ENCODE measurements at regions not wholly inside any gene's neighbourhood (a gene's known extent, or its start where the extent isn't known, plus 50 kb on each side); places are given as distances from the start of the nearest gene placed in this dataset.

- Histone ChIP-seq H3K9me3 (ENCODE audit: control insufficient read depth, low read length) (no peaks in the 10 kb centered on the region), H3K4me1 (ENCODE audit: control insufficient read depth, insufficient read depth, low read length) (no peaks in the 10 kb centered on the region), H3K27ac (ENCODE audit: low read depth, low read length) (no peak overlapping the region), H3K4me3 (ENCODE audit: low read length) (no peak overlapping the region), H3K36me3 (ENCODE audit: control insufficient read depth, insufficient read depth, low read length) (no peaks in the 10 kb centered on the region), H3K9ac (ENCODE audit: extremely low read depth, low read length, poor library complexity, severe bottlenecking) (no peak overlapping the region), H3K27me3 (ENCODE audit: control insufficient read depth, insufficient read depth, low read length, poor library complexity, severe bottlenecking) (no peaks in the 10 kb centered on the region)
- WGBS, 2 experiments (ENCODE audit: insufficient coverage in 1 of 2, insufficient read length in 1 of 2) = 94 to 100% methylated on average over 1 to 4 of the region's 5 CpGs
- no peaks in the 10 kb centered on the region for H3K9me3 Mint-ChIP-seq
- H3K27me3 Mint-ChIP-seq (ENCODE audit: insufficient read depth) = peaks cover 3% of the 10 kb centered on the region
- no peak overlapping the region for H3K4me3 Mint-ChIP-seq
- TF ChIP-seq, protein P1, sequence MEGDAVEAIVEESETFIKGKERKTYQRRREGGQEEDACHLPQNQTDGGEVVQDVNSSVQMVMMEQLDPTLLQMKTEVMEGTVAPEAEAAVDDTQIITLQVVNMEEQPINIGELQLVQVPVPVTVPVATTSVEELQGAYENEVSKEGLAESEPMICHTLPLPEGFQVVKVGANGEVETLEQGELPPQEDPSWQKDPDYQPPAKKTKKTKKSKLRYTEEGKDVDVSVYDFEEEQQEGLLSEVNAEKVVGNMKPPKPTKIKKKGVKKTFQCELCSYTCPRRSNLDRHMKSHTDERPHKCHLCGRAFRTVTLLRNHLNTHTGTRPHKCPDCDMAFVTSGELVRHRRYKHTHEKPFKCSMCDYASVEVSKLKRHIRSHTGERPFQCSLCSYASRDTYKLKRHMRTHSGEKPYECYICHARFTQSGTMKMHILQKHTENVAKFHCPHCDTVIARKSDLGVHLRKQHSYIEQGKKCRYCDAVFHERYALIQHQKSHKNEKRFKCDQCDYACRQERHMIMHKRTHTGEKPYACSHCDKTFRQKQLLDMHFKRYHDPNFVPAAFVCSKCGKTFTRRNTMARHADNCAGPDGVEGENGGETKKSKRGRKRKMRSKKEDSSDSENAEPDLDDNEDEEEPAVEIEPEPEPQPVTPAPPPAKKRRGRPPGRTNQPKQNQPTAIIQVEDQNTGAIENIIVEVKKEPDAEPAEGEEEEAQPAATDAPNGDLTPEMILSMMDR (conservative IDR thresholded peaks at IDR 0.05) = no peak
- peaks cover 2% of the 10 kb centered on the region for H3K4me1 Mint-ChIP-seq
- H3K27ac Mint-ChIP-seq = no peak overlapping the region
- H3K36me3 Mint-ChIP-seq (ENCODE audit: low read depth) = no peaks in the 10 kb centered on the region
- no peak for DNase-seq
Observed at GRCh38 chr13:107331359-107331758, 763.4 kb upstream of the ARGLU1 start.

DNA sequence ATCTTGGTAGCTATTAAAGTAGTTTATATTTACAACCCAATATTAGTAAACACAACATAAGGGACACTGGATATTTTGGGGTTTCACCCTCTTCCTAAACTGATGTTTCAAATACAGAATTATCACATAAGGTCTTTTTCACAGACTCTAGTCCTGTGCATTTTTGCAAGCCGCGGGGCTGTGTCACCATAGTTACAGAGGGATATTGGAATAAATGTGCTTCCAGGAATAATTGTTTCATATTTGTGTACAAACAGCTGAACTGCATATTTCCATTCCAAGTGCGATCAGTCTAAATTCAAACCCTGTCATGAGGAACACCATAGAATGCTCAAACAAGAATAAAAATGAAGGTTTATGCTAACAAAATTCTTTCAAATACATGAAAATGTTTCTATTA lies 762.5 kb upstream of the ARGLU1 start:
- TF ChIP-seq, protein P1 (conservative IDR thresholded peaks at IDR 0.05) = no peak
- Histone ChIP-seq H3K9me3 (ENCODE audit: control insufficient read depth, low read length) (no peaks in the 10 kb centered on the region), H3K9ac (ENCODE audit: extremely low read depth, low read length, poor library complexity, severe bottlenecking) (no peak overlapping the region), H3K4me3 (ENCODE audit: low read length) (no peak overlapping the region), H3K27me3 (ENCODE audit: control insufficient read depth, insufficient read depth, low read length, poor library complexity, severe bottlenecking) (no peaks in the 10 kb centered on the region), H3K27ac (ENCODE audit: low read depth, low read length) (no peak overlapping the region), H3K36me3 (ENCODE audit: control insufficient read depth, insufficient read depth, low read length) (no peaks in the 10 kb centered on the region), H3K4me1 (ENCODE audit: control insufficient read depth, insufficient read depth, low read length) (no peaks in the 10 kb centered on the region)
- Mint-ChIP-seq H3K27ac (no peak overlapping the region), H3K4me3 (no peak overlapping the region), H3K4me1 (peaks cover 2% of the 10 kb centered on the region), H3K27me3 (ENCODE audit: insufficient read depth) (peaks cover 3% of the 10 kb centered on the region), H3K9me3 (no peaks in the 10 kb centered on the region), H3K36me3 (ENCODE audit: low read depth) (no peaks in the 10 kb centered on the region)
- no peak for DNase-seq
- WGBS, 2 experiments (ENCODE audit: insufficient coverage in 1 of 2, insufficient read length in 1 of 2) = 98% methylated on average over 3 of the region's 3 CpGs; no CpG with 5 or more reads in 1 of the 2 experiments

- no peaks in the 10 kb centered on the region for H3K9me3 ChIP-seq (ENCODE audit: control insufficient read depth, low read length)
- H3K9me3 Mint-ChIP-seq = no peaks in the 10 kb centered on the region
- peaks cover 2% of the 10 kb centered on the region for H3K4me1 Mint-ChIP-seq
- no peaks in the 10 kb centered on the region for H3K27me3 ChIP-seq (ENCODE audit: control insufficient read depth, insufficient read depth, low read length, poor library complexity, severe bottlenecking)
- no peak overlapping the region for H3K27ac Mint-ChIP-seq
- TF ChIP-seq, protein P1 (conservative IDR thresholded peaks at IDR 0.05) = no peak
- no peak overlapping the region for H3K4me3 ChIP-seq (ENCODE audit: low read length)
- H3K36me3 ChIP-seq (ENCODE audit: control insufficient read depth, insufficient read depth, low read length) = no peaks in the 10 kb centered on the region
- no peak for DNase-seq
- peaks cover 3% of the 10 kb centered on the region for H3K27me3 Mint-ChIP-seq (ENCODE audit: insufficient read depth)
- no peak overlapping the region for H3K27ac ChIP-seq (ENCODE audit: low read depth, low read length)
- WGBS, 2 experiments (ENCODE audit: insufficient coverage in 1 of 2, insufficient read length in 1 of 2) = 86% methylated on average over 3 of the region's 5 CpGs; no CpG with 5 or more reads in 1 of the 2 experiments
- H3K9ac ChIP-seq (ENCODE audit: extremely low read depth, low read length, poor library complexity, severe bottlenecking) = no peak overlapping the region
- H3K36me3 Mint-ChIP-seq (ENCODE audit: low read depth) = no peaks in the 10 kb centered on the region
- H3K4me1 ChIP-seq (ENCODE audit: control insufficient read depth, insufficient read depth, low read length) = no peaks in the 10 kb centered on the region
- H3K4me3 Mint-ChIP-seq = no peak overlapping the region
Observed at GRCh38 chr13:107329991-107330390, 762.1 kb upstream of the ARGLU1 start.
